Stimulated activated CD4-positive, alpha-beta T cell treated with anti-CD3 and anti-CD28 coated beads, Interleukin-1b, Interleukin-23, amount 100 ng/mL, for 4 hours (primary cell): ENCODE measurements at regions not wholly inside any gene's neighbourhood (a gene's known extent, or its start where the extent isn't known, plus 50 kb on each side); places are given as distances from the start of the nearest gene placed in this dataset.

Source experiments
- DNase-seq, 2 donors: peaks; one replicate each; pipeline ENCODE4 v3.0.0-alpha.2; 2020; ENCODE audit warnings: low read depth in 2 of 2

- DNase-seq = no peak
Observed at GRCh38 chr5:113902917-113903660, 389.6 kb downstream of the YTHDC2 start.

DNA sequence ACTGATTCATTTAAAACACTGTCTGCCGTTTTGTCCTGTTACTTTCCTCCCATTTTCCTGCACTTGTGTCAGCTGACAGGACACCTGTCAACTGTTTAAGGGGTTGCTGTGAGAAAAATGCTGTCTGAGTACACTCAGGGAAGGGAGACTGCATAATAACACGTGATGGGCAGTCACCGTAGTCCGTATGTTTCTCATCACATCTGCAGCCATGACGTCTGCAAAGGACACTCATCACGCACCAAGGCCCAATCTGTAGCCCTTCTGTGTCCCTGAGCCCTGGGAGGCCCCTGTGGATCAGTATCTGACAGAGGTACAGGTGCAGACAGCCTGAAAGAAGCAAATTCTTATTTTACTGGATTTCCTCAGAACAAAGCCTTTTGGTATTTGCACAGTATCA is 396.3 kb downstream of the YTHDC2 start:
- no peak for DNase-seq

DNA sequence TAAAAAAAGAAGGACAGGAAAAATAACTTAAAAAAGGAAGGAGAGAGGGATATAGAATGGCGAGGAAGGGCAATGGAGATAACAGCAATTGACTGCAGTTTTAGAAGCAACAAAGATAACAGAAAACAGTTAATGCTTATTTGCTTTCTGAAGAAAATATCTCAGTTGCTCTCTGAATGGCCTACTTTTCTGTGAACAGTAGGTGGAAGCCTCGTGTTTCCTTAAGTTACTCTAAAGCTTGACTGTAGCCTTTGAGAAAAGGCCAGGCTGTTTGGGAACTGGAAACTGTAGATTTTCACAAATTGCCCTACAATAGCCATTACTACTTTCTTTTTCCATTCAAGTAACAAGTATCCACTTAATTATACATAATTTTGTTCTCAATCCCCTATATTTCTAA is 404.5 kb downstream of the YTHDC2 start:
- no peak for DNase-seq

GRCh38 chr5:113922343-113922742 is 408.8 kb downstream of the YTHDC2 start:
- DNase-seq = no peak

GRCh38 chr5:113935453-113935852 is 422.0 kb downstream of the YTHDC2 start:
- no peak for DNase-seq

- DNase-seq = no peak
Observed at GRCh38 chr5:113937301-113937700, 423.8 kb downstream of the YTHDC2 start.

- DNase-seq = no peak
Observed at GRCh38 chr5:113939988-113940387, 421.9 kb upstream of the KCNN2 start.

DNA sequence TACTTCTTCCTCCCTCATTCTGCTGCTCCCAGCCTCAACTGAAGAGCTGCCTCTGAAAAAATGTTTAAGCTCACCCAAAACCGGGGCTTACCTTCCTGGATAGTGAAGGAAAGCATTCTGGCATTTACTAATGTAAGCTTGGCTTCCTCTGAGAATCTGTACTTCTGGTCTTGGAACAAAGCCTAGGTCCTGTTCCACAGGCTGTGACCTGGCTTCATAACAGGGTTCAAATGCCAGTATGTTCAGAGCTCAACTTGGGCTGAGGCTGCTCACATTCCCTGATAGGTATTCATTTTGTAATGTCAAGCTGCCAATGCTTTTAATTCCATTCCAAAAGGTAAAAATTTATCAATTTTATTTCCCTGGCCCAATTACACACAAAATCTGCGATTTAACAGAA is 411.7 kb upstream of the KCNN2 start:
- no peak for DNase-seq

GRCh38 chr5:113965225-113965624 is 396.6 kb upstream of the KCNN2 start:
- no peak for DNase-seq

DNA sequence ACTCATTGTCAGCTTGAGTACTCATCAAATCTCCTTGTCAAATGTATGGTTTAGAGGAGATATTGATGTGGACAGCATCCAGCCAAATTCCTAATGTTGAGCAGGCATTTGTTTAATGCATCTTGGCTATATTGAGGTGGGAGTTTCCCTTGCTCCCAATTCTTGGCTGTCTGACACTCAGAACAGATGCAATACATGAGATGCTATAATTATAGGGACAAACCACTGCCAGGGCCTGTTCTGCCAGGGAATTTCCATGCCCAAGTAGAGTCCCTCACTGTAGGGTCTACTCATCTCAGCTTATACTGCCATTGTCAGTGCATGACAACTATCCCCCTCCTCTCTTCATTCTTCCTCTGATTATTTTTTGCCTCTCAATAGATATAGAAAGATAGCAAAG is 392.0 kb upstream of the KCNN2 start:
- DNase-seq = no peak

DNA sequence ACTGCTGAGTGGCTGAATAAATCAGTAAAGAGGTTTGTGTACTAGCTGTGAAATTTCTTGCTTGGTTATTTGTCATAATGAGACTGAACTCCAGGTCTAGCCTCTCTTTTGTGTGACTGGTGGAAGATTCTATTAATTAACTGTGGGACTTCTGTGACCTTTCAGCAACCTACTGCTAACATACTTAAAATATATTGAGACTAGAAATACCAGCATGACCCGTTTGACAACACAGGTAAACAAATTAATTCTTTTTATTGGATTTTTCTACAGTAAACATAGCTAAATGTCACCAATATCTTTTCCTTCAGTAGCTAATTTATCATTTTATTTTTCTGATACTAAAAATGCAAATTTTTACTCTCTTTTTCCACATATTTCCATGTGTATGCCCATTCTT is 390.4 kb upstream of the KCNN2 start:
- no peak for DNase-seq

GRCh38 chr5:113974976-113975375 is 386.9 kb upstream of the KCNN2 start:
- DNase-seq = no peak

DNA sequence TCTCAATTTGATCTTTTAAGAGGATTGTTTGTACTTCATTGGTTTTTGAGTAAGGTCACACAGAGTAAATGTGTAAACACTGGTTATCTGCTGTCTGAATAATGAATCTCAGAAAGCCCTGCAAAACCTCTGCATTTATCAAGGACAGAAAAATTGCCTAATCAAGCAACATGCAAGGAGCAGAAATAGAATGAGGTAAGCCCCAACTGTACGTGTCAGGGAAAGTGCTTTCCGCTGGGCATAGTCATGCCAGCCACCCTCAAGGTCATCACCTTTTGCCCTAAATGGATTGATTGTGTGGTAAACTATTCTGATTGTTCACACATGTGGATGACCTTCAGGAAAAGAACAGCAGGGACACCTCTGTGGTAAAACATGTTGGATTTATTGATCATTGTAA is 376.9 kb upstream of the KCNN2 start:
- no peak for DNase-seq

GRCh38 chr5:113985505-113985904 is 376.4 kb upstream of the KCNN2 start:
- DNase-seq = no peak

- DNase-seq = no peak
Observed at GRCh38 chr5:113989278-113989912, 372.5 kb upstream of the KCNN2 start.

DNA sequence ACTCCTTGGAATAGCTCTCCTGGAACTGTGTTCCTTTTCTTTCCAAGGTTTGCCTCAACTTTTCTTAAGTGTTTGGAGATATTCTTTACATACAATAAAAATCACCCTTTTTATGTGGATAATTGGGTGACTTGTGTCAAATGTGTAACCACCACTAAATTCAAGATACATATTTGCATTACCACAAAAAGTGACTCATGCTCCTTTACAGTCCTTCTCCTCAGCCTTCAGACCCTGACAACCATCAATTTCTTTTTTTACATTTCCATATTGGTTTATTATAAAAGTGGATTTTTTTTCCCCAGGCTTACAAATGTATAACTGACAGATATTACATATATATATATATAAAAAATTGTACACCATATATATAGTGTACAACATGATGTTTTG is 372.0 kb upstream of the KCNN2 start:
- no peak for DNase-seq

DNA sequence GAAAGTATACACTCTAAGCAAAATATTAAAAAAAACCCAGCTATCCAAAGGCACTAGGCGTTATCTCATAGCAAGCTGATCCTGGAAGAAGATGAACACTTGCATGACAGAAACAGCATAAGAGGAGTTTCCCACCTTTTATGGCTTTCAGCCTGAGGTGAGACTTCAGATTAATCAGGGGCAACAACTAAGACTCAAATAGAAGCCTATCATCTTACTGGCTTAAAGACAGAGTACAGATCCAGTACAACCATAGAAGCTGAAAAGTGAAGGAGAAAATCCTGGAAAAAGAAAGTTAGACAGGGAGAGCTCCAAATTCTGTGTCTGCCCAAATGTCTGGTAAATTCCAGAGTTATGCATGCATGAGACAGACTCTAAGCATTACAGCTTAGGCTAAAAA is 360.8 kb upstream of the KCNN2 start:
- DNase-seq = no peak

- no peak for DNase-seq
Observed at GRCh38 chr5:114006582-114006981, 355.3 kb upstream of the KCNN2 start.

DNA sequence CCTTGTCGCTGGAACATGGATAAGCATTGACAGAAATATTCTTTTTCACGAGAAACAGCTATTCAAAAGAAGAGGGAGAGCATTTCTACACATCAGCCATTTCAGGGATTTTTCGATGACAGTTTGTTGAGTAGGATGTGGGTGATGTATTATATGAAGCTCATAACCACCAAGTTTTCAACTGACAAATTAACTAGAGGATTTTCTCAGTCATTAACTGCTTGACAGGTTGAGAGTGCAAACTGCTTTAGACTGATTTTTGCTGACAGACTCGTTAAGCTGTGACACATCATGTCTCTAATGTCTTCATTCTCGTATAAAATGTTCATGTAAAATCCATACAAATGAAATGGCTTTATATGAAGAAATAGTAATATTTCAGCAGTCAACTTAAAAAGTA is 354.2 kb upstream of the KCNN2 start:
- DNase-seq = no peak

DNA sequence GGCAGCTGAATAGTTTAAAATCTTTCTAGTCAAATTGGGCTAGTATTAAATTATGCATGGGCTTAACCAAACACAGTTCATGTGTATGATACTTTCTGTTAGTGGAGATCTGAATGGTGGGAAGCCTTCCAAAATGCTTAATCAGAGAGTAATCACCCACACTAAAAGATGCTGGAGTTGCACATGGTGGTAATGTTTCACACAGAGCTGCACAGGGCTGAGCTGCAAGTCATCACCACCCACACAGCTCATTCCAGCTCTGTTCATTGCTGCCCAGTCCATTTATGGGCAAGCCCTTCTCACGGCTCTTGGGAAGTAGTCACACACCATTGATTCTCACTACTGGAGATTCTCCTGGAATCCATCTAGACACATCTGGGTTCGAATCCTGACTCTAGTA is 351.5 kb upstream of the KCNN2 start:
- DNase-seq = no peak

GRCh38 chr5:114018186-114018585 is 343.7 kb upstream of the KCNN2 start:
- no peak for DNase-seq

DNA sequence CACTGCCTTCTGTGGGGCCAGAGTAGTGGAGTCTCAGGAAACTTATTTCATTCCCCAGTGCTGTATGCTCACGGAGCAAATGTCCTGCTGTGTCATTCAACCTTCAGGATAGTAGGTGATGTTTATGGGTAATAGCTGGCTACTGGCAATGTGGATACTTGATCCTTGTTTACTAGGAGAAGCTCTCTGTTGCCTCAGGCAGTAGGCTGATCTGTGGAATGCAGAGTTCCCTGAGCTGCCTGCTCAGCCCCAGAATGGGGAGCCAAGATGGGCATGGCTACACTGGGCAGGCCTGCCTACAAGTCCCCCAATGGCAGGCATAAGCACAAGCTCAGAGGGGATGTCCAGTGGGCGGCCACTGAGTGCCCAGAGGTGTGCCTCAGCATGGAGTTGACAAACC is 323.1 kb upstream of the KCNN2 start:
- DNase-seq = no peak

DNA sequence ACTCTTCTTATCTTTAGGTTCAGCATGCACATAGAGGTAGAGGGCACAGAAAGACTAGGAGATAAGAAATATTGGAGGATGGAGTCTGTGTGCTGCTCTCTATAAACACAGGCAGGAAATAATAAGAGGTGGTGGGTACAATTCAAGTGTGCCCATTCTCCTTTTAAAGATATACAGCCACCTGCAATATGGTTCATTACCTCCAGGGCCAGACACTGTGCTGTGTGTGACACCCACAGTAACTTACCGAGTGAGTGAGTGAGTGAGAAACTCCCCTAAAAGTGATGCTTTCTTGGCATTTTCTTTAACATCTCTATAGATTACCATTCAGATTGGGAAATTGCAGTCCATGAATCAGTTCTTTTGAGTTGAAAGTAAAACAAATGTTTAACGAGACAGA is 311.8 kb upstream of the KCNN2 start:
- no peak for DNase-seq

DNA sequence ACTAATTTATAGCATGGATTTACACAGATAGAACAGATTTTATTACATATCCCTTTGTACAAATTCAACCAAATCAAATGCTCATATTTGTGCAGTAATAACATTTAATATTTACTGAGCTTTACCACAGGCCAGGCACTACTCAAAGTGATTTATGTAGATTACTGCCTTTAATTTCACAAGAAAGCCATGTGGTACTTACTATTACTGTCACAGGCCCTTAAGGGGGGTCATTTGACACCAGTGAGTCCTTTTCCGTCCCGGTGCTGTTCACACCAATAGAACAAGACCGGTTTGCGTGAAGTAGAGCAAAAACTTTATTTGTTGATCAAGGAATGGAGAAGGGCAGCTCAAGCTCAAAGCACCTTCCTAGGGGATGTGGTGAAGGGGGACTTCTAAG is 308.5 kb upstream of the KCNN2 start:
- DNase-seq = no peak
